SKM-1 treated with dmso at 0.1 percent for 144 hours (cell line): ENCODE measurements at regions not wholly inside any gene's neighbourhood (a gene's known extent, or its start where the extent isn't known, plus 50 kb on each side); places are given as distances from the start of the nearest gene placed in this dataset.

Experiments
- DNase-seq: peaks from one replicate; lab custom pipeline; 2025; ENCODE audit not compliant: unreplicated experiment; lab: John Stamatoyannopoulos, UW

DNA sequence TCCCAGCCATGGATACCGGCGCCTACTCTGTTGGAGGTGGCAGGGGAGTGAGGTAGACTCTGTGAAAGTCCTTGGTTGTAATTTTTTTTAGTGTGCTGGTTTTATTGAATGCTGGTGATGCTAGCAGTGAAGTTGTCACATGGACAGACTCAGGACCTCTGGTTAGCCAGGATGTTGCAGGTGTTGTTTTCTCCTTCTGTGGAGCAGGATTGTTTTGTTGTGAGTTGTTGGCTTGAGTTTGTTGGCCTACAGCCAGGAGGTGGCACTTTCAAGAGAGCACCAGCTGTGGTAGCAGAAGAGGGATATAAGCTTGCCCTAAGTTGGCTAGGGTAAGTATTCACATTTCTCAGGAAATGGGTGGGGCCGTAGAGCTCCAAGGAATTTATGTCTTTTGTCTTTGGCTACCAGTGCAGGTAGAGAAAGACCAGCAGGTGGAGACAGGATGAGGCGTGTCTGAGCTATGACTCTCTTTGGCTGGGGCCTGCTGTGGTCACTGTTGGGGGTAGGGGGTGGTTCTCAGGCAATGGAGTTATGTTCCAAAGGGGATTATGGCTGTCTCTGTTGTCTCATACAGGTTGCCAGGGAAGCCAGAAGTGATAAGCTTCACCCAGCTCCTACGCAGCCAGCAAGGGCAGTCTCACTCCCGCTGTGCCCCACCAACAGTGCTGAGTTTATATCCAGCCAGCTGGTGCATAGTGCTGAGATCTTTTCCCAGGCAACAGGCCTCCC is 248.7 kb downstream of the TAF11L14 start:
- no peak for DNase-seq

DNA sequence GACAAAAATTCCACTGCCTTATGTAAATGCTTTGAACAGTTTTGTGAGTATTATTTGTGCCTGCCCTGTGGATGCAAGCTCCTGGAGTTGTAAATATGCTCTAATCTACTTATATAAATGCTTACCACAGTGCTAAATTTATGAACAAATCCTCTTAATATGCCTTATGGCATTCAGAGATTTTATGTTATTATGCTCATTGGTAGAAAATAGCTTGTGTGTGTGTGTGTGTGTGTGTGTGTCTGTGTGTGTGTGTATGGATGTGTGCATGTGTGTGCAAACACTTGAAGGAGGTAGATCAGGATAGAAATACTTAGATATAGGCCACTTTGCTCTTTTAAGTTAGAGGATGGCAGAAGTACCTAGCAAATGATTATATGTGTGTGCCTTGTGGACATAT is 253.9 kb downstream of the TAF11L14 start:
- no peak for DNase-seq

- no peak for DNase-seq
These were observed 256.2 kb downstream of the TAF11L14 start for GRCh38 chr5:17890501-17890900.

GRCh38 chr5:17891881-17892280 is 257.6 kb downstream of the TAF11L14 start:
- no peak for DNase-seq

DNA sequence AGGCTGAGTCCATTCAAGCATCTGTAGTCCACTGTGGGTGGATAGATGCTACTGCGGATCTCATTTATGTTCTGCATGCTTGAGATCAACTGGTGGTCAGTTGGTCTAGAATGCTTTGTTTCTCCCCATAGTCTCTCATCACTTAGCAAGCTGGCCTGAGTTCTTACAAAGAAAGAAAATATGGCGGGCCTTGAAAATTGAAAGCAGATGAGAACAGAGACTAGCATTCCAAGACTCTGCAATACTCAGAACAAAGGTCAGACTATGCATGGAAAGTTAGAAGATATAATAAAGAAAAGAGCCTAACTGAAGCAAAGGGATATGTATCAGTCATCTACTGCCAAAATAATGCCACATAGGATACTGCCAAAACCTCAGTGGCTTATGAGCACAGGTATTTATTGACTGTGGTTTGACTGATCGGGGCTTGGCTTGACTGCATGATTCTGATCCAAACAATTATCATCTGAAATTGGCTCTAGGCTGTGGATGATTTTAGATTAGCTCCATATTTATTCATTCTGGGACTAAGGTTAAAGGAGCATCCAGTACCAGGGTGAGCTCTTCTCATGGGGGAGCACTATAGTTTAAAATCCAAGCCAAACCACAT is 258.9 kb downstream of the TAF11L14 start:
- DNase-seq = no peak

- DNase-seq = no peak
These were observed 261.2 kb downstream of the TAF11L14 start for GRCh38 chr5:17895288-17896033.

DNA sequence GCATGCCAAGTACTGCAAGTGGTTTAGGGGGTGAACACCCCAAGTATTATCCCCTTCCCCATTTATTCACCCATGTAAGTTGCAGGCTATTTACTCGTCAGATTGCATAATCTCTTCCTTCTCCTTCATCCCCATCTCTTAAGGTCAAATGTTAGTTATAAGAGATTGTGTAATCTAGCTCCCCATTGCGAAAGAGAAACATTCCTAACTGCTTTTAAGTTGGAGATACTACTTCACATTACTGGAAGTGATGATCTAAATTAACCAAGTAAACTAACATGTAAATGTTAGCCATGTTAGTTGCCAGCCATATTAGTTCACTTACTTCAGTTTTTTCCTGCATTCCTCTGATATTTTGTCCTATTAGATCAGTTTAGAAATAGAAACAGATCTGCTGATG is 262.3 kb downstream of the TAF11L14 start:
- peak; percentile 46 for DNase-seq

DNA sequence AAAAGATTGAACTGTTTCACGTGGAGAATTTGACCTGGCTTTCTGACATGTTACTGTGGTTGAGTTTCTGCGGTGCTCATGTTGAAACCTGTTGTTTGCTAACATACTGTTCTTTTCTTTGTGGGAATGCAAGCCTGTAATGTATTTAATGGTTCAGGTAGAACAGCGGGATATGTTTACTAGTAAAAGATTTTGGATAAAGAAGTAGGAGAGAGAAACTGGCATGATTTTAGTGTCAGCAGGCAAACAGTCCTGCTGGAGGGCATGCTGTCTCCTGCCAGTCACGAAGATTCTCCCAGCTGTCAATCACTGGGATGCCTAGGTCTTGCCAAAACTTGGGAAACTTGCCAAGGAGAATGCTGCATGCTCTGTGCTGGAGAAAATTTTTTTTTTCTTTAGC is 263.5 kb downstream of the TAF11L14 start:
- no peak for DNase-seq

DNA sequence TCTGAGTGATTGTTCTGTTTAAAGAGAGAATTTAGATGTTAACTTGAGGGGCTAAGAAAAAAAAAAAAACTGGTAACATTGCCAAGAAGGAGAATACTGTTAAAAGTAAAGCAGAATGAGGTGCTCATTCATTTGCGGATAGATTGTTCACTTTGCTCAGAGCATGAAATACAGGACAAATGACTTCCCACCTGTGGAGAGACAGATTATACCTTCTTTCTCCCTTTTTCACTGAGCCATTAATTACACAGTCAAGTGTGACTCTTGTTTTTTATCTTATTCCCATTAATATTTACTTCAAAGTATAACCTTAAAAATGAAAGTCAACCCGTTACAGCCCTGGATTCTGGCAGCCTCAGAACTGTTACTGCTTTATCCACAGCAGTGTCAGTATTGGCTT is 264.5 kb downstream of the TAF11L14 start:
- no peak for DNase-seq

- DNase-seq = no peak
These were observed 272.8 kb downstream of the TAF11L14 start for GRCh38 chr5:17907094-17907493.

DNA sequence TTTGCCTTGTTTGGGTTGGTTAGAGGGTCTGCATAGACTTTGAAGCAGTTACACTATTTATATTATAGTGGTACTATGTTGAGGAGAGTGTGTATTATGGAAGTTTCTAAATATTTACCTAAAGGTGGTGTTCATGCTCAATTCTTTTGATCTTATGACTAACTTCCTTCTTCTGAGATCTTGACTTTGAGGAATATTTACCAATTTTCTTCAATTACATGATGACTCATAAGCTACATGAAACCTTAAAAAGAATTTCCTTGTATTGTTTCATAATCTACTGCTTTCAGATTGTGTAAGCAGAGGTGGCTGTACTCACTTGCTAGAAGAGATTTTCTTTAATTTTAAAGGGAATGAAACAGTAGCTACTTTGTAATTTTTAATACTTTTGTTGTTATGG is 276.1 kb downstream of the TAF11L14 start:
- DNase-seq = peak; percentile 65

GRCh38 chr5:17912794-17913193 is 278.5 kb downstream of the TAF11L14 start:
- DNase-seq = no peak

- DNase-seq = no peak
These were observed 282.2 kb downstream of the TAF11L14 start for GRCh38 chr5:17916446-17916845.

- DNase-seq = no peak
These were observed 283.2 kb downstream of the TAF11L14 start for GRCh38 chr5:17917465-17917864.

DNA sequence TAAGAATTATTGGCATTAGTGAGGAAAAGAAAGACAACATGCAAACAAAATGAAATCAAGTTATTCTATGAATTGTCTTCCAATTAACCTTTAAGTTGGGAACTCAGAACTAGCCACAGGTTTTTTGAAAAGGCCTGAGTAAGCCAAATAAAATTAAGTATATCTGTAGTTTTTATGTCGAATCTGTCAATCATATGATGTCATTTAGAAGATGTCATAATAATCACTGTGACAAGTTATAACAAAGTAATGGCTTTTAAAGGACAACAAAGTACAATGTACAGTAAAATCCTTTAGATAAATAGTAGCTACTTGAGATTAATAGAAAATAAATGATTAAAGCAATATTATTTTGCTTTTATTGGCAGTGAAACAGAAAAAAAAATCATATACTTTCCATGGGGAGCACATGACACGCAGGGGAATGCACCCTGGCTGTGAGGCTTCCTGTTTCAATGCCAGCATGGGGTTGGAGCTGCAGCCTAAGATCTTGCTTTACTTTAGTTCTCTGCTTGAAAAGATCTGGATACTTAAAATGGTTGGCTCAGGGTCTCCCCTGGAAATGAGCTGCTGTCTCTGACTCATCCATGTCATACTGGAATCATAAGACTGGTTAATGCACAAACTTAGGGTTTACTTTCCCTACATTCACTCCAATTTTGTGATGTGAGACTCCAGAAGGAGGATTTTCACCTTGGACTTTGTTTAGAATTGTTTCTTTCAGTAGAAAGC is 284.3 kb downstream of the TAF11L14 start:
- no peak for DNase-seq

DNA sequence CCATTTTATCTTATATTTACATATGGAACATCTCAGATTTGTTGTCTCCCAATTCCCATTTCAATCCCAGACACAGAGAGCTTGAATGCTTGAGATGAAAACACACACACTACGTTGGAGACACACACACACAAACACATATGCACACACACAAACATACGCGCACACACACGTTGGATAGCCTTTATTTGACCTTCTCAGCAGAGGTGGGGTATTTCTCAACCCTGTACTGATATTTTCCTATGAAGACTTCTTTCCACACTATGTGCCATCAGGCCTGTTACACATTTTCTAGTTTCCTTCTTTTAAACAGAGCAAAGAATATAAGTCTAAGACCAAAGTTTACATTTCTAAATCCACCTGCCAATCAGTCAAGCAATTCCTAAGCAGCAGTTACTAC is 291.0 kb downstream of the TAF11L14 start:
- DNase-seq = no peak

DNA sequence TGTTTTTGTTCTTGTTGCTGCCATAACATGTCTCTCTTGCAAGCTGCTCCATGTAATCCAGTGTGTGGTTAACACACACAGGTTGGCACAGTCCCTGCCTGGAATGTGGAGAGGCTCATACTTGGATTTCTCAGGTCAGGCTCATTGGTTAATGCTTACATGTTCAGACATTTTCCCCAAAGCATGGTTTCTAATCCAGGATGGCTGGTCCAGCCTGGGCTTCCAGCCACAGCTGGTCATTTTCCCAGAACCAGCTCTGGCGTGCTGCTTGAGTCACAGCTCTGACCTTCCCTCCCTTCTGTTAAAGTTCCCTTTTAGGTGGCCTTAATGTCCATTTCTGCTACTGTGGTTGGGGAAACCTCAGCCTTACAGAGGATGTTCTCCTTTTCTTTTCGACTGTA is 294.3 kb downstream of the TAF11L14 start:
- peak; percentile 26 for DNase-seq

- no peak for DNase-seq
These were observed 294.9 kb downstream of the TAF11L14 start for GRCh38 chr5:17929171-17929570.

GRCh38 chr5:17930346-17930745 is 296.1 kb downstream of the TAF11L14 start:
- no peak for DNase-seq

DNA sequence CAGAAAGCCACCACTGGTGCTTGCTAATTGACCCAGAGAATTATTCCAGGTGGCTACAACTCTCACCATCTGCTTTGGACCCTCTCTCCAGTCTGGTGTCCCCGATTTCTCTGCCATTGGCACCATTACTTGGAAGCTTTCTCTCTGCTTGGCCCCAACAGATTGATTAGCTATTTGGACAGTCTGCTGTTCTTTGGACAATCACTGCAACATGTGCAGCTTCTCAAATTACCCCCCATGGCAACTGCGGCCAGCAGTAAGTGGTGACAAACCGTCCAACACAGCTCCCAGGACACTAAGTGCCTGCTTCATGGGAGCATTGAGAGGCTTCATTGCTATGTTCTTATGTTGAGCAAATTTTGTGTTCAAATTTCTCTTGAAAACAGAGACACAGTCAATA is 309.8 kb downstream of the TAF11L14 start:
- no peak for DNase-seq

GRCh38 chr5:17947029-17947428 is 312.8 kb downstream of the TAF11L14 start:
- DNase-seq = no peak
